ENCODE measurements at regions not wholly inside any gene's neighbourhood (a gene's known extent, or its start where the extent isn't known, plus 50 kb on each side); places are given as distances from the start of the nearest gene placed in this dataset.
"Not testable (repeated sequence)": the region's sequence is repeated elsewhere in the genome, so short reads cannot be mapped to it uniquely, and the experiment has no call there.

GRCh38 chr2:87415586-87416265 is 332.2 kb upstream of the PLGLB2 start:
- FAIRE-seq: not testable (repeated sequence)

GRCh38 chr2:87416266-87416592 is 331.7 kb upstream of the PLGLB2 start:
- FAIRE-seq: not testable (repeated sequence)

- FAIRE-seq: not testable (repeated sequence)
These were observed 330.7 kb upstream of the PLGLB2 start for GRCh38 chr2:87417147-87417546.

- FAIRE-seq: not testable (repeated sequence)
These were observed 329.9 kb upstream of the PLGLB2 start for GRCh38 chr2:87417742-87418567.

GRCh38 chr2:87418823-87419822 is 328.8 kb upstream of the PLGLB2 start:
- FAIRE-seq: not testable (repeated sequence)

- not testable (repeated sequence) for FAIRE-seq
These were observed 327.9 kb upstream of the PLGLB2 start for GRCh38 chr2:87419980-87420379.

DNA sequence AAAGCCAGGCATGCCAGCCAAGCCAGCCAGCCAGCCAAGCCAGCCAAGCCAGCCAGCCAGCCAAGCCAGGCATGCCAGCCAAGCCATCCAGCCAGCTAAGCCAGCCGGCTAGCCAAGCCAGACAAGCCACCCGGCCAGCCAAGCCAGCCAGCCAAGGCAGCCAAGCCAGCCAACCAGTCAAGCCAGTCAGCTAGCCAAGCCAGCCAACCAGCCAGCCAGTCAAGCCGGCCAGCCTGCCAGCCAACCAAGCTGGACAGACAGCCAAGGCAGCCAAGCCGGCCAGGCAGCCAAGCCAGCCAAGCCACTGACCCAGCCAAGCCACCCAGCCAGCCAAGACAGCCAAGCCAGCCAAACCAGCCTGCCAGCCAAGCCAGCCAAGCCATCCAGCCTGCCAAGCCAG is 326.9 kb upstream of the PLGLB2 start:
- not testable (repeated sequence) for FAIRE-seq

DNA sequence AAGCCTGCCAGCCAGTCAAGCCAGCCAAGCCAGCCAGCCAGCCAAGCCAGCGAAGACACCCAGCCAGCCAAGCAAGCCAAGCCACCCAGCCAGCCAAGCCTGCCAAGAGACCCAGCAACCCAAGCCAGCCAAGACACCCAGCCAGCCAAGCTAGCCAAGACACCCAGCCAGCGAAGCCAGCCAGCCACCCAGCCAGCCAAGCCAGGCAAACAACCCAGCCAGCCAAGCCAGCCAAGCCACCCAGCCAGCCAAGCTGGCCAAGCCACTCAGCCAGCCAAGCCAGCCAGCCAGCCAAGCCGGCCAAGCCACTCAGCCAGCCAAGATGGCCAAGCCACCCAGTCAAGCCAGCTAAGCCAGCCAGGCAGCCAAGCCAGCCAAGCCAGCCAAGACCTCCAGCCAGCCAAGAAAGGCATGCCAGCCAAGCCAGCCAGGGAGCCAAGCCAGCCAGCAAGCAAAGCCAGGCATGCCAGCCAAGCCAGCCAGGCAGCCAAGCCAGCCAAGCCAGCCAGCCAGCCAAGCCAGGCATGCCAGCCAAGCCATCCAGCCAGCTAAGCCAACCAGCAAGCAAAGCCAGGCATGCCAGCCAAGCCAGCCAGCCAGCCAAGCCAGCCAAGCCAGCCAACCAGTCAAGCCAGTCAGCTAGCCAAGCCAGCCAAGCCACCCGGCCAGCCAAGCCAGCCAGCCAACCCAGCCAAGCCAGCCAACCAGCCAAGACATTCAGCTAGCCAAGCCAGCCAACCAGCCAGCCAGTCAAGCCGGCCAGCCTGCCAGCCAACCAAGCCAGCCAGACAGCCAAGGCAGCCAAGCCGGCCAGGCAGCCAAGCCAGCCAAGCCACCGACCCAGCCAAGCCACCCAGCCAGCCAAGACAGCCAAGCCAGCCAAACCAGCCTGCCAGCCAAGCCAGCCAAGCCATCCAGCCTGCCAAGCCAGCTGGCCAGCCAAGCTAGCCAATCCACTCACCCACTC is 323.8 kb upstream of the PLGLB2 start:
- not testable (repeated sequence) for FAIRE-seq

DNA sequence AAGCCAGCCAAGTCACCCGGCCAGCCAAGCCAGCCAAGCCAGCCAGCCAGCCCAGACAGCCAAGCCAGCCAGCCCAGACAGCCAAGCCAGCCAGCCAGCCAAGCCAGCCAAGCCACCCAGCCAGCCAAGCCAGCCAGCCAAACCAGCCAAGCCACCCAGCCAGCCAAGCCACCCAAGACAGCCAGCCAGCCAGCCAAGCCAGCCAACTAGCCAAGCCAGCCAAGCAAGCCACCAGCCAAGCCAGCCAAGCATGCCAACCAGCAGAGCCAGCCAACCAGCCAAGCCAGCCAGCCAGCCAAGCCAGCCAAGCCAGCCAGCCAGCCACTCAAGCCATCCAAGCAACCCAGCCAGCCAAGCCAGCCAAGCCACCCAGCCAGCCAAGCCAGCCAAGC is 323.1 kb upstream of the PLGLB2 start:
- FAIRE-seq: not testable (repeated sequence)

- FAIRE-seq: not testable (repeated sequence)
These were observed 322.7 kb upstream of the PLGLB2 start for GRCh38 chr2:87425191-87425590.

DNA sequence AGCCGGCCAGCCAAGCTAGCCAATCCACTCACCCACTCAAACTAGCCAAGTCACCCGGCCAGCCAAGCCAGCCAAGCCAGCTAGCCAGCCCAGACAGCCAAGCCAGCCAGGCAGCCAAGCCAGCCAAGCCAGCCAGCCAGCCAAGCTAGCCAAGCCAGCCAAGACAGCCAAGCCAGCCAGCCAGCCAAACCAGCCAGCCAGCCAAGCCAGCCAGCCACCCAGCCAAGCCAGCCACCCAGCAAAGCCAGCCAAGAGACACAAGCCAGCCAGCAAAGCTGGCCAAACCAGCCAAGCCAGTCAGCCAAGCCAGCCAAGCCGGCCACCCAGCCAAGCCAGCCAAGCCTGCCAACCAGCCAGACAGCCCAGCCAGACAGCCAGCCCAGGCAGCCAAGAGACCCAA is 322.2 kb upstream of the PLGLB2 start:
- FAIRE-seq: not testable (repeated sequence)

- FAIRE-seq: not testable (repeated sequence)
These were observed 319.3 kb upstream of the PLGLB2 start for GRCh38 chr2:87428452-87429130.

- not testable (repeated sequence) for FAIRE-seq
These were observed 318.5 kb upstream of the PLGLB2 start for GRCh38 chr2:87429206-87429930.

GRCh38 chr2:87429931-87430275 is 318.0 kb upstream of the PLGLB2 start:
- not testable (repeated sequence) for FAIRE-seq

DNA sequence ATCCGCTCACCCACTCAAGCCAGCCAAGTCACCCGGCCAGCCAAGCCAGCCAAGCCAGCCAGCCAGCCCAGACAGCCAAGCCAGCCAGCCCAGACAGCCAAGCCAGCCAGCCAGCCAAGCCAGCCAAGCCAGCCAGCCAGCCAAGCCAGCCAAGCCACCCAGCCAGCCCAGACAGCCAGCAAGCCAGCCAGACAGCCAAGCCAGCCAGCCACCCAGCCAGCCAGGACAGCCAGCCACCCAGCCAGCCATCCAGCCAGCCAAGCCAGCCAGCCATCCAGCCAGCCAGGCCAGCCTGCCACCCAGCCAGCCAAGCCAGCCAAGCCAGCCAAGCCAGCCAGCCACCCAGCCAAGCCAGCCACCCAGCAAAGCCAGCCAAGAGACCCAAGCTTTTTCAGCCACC is 316.8 kb upstream of the PLGLB2 start:
- not testable (repeated sequence) for FAIRE-seq

GRCh38 chr2:87432711-87433453 is 315.0 kb upstream of the PLGLB2 start:
- not testable (repeated sequence) for FAIRE-seq

- FAIRE-seq: not testable (repeated sequence)
These were observed 311.9 kb upstream of the PLGLB2 start for GRCh38 chr2:87436007-87436406.

DNA sequence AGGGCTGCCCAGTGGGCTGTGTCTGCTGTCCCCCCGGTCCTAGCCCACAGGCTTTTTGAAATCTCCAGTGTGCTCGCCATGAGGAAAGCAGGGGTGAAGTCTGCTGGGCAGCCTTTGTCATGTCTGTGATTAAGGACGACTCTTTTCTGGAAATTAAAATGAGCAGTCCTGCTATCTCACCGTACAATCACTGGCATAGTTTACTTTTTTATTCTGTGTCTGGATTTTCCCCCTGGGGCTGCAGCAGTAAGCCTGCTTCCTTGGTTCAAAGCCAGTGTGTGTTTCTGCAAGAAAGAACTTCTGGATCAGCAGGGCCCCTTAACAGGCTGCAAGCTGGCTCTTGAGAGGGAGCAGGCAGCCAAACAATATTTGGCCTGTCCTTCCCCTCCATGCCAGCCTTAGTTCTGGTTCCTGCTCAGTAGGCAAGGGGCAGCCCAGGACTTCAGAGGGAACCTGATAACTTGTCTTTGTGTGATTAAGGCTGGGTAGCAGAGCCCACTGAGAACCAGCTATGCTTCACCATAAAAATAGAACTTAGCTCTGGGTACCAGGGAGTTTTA is 310.1 kb upstream of the PLGLB2 start:
- not testable (repeated sequence) for FAIRE-seq

DNA sequence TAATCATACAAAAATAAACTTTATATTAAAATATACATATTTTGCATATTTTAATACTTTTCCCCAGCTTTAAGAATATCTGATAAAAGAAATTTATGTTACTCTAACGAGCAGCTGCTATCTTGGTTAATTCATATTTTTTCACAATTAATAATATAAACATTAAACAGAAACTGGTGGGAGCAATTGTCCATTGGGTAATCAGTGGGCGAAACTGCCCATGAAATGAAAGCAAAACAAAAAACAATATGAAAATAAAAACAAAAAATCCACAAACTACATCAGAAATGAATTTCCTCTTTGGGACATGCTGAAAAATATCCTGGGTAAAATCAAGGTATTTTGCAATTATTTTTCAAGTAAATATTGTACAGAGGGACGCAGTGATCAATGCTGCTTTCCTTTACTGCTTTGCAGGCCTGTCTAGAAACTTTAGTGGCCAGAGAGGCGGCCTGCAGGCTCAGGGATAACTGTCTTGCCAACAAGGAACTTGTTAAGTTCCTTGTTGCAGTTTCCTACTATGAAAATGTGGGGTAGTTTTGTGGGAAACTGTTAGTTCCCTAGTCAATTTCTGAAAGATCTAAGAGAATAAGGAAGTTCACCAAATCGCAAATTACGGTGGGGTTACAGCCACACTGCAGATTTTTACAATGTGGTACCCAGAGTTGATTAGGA is 309.0 kb upstream of the PLGLB2 start:
- FAIRE-seq: not testable (repeated sequence)
